ENCODE measurements at regions not wholly inside any gene's neighbourhood (a gene's known extent, or its start where the extent isn't known, plus 50 kb on each side); places are given as distances from the start of the nearest gene placed in this dataset.

DNA sequence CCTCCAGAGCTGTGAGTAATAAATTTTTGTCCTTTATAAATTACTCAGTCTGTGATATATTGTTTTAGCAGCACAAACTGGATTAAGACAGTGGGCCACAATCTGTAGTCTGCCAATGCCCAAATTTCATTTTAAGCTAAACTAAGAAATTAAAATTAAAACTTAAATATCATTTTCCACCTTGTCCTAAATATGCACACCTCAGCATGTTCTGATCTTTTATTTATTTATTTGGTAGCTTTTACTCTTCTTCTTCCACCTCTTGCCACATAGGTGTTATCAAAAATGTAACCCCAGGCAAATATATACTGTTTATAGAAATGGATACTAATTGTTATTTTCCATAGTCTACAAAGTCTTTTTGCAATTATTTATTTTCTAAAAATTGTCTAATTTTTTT is 1102.2 kb upstream of the COX7C start:
- H3K9me3 ChIP-seq (ENCODE audit: control insufficient read depth in 4 of 4, low read length in 3 of 4): no peaks in the 10 kb centered on the region
- H3K27me3 ChIP-seq (ENCODE audit: control insufficient read depth in 4 of 4, insufficient read depth in 4 of 4, low read length in 3 of 4): no peaks in the 10 kb centered on the region
- DNase-seq (ENCODE audit: low spot score): no peak
- H3K4me1 ChIP-seq (ENCODE audit: control insufficient read depth in 4 of 4, insufficient read depth in 4 of 4, low read length in 3 of 4): no peaks in the 10 kb centered on the region
- no peak overlapping the region for H3K9ac ChIP-seq (ENCODE audit: low read depth in 1 of 2, low read length in 2 of 2)
- no peak overlapping the region for H3K4me3 ChIP-seq (ENCODE audit: low read depth in 1 of 3, low read length in 3 of 3)
- H3K27ac ChIP-seq (ENCODE audit: low read depth in 1 of 2, low read length in 2 of 2): no peak overlapping the region
- TF ChIP-seq FOXA1 (IDR thresholded peaks at IDR 0.05) (no peak), FOXA2 (IDR thresholded peaks at IDR 0.05) (no peak), YY1 (IDR thresholded peaks at IDR 0.05) (no peak), RAD21 (IDR thresholded peaks at IDR 0.05) (no peak), JUND (IDR thresholded peaks at IDR 0.05) (no peak), EGR1 (IDR thresholded peaks at IDR 0.05; ENCODE audit: low read depth in 2 of 2) (no peak), SP1 (IDR thresholded peaks at IDR 0.05) (no peak), TAF1 (conservative IDR thresholded peaks at IDR 0.05) (no peak), HNF4A (conservative IDR thresholded peaks at IDR 0.05) (no peak), RXRA (IDR thresholded peaks at IDR 0.05) (no peak), HNF4G (IDR thresholded peaks at IDR 0.05) (no peak)
- TF ChIP-seq, protein P1, sequence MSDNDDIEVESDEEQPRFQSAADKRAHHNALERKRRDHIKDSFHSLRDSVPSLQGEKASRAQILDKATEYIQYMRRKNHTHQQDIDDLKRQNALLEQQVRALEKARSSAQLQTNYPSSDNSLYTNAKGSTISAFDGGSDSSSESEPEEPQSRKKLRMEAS (IDR thresholded peaks at IDR 0.05): no peak
- TF ChIP-seq, protein P2, sequence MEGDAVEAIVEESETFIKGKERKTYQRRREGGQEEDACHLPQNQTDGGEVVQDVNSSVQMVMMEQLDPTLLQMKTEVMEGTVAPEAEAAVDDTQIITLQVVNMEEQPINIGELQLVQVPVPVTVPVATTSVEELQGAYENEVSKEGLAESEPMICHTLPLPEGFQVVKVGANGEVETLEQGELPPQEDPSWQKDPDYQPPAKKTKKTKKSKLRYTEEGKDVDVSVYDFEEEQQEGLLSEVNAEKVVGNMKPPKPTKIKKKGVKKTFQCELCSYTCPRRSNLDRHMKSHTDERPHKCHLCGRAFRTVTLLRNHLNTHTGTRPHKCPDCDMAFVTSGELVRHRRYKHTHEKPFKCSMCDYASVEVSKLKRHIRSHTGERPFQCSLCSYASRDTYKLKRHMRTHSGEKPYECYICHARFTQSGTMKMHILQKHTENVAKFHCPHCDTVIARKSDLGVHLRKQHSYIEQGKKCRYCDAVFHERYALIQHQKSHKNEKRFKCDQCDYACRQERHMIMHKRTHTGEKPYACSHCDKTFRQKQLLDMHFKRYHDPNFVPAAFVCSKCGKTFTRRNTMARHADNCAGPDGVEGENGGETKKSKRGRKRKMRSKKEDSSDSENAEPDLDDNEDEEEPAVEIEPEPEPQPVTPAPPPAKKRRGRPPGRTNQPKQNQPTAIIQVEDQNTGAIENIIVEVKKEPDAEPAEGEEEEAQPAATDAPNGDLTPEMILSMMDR (IDR thresholded peaks at IDR 0.05; ENCODE audit: low read depth, low read length, missing input control): no peak
- TF ChIP-seq, protein P3, sequence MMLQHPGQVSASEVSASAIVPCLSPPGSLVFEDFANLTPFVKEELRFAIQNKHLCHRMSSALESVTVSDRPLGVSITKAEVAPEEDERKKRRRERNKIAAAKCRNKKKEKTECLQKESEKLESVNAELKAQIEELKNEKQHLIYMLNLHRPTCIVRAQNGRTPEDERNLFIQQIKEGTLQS (IDR thresholded peaks at IDR 0.05): no peak
- TF ChIP-seq, protein P4, sequence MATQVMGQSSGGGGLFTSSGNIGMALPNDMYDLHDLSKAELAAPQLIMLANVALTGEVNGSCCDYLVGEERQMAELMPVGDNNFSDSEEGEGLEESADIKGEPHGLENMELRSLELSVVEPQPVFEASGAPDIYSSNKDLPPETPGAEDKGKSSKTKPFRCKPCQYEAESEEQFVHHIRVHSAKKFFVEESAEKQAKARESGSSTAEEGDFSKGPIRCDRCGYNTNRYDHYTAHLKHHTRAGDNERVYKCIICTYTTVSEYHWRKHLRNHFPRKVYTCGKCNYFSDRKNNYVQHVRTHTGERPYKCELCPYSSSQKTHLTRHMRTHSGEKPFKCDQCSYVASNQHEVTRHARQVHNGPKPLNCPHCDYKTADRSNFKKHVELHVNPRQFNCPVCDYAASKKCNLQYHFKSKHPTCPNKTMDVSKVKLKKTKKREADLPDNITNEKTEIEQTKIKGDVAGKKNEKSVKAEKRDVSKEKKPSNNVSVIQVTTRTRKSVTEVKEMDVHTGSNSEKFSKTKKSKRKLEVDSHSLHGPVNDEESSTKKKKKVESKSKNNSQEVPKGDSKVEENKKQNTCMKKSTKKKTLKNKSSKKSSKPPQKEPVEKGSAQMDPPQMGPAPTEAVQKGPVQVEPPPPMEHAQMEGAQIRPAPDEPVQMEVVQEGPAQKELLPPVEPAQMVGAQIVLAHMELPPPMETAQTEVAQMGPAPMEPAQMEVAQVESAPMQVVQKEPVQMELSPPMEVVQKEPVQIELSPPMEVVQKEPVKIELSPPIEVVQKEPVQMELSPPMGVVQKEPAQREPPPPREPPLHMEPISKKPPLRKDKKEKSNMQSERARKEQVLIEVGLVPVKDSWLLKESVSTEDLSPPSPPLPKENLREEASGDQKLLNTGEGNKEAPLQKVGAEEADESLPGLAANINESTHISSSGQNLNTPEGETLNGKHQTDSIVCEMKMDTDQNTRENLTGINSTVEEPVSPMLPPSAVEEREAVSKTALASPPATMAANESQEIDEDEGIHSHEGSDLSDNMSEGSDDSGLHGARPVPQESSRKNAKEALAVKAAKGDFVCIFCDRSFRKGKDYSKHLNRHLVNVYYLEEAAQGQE (IDR thresholded peaks at IDR 0.05): no peak
- H3K36me3 ChIP-seq (ENCODE audit: control insufficient read depth in 4 of 4, insufficient read depth in 3 of 4, low read depth in 1 of 4, low read length in 3 of 4): no peaks in the 10 kb centered on the region

DNA sequence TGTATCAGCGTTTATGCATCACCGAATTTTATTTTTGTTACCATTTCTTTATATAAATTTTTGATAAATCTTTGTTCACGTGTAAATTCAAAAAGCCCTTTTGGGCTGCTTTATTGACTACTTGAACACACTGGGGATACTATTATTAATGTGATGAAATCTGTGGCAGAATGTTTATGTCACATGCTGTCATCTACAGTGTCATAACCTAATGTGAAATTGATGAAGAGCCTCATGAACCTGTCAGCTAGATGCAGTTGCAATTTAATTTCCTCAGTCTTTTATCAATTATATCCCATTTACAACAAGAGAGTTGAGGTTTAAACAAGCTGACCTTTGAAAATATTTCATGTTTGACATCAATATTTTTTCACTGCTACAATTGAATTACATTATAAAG is 1100.4 kb upstream of the COX7C start:
- Histone ChIP-seq H3K4me1 (ENCODE audit: control insufficient read depth in 4 of 4, insufficient read depth in 4 of 4, low read length in 3 of 4) (no peaks in the 10 kb centered on the region), H3K9me3 (ENCODE audit: control insufficient read depth in 4 of 4, low read length in 3 of 4) (no peaks in the 10 kb centered on the region), H3K27ac (ENCODE audit: low read depth in 1 of 2, low read length in 2 of 2) (no peak overlapping the region), H3K27me3 (ENCODE audit: control insufficient read depth in 4 of 4, insufficient read depth in 4 of 4, low read length in 3 of 4) (no peaks in the 10 kb centered on the region), H3K36me3 (ENCODE audit: control insufficient read depth in 4 of 4, insufficient read depth in 3 of 4, low read depth in 1 of 4, low read length in 3 of 4) (no peaks in the 10 kb centered on the region), H3K4me3 (ENCODE audit: low read depth in 1 of 3, low read length in 3 of 3) (no peak overlapping the region), H3K9ac (ENCODE audit: low read depth in 1 of 2, low read length in 2 of 2) (no peak overlapping the region)
- TF ChIP-seq GABPA (IDR thresholded peaks at IDR 0.05 in 1 of 2, conservative IDR thresholded peaks at IDR 0.05 in 1 of 2): no peak
- TF ChIP-seq, protein P3 (IDR thresholded peaks at IDR 0.05): no peak
- TF ChIP-seq FOXA1 (IDR thresholded peaks at IDR 0.05): no peak
- no peak for TF ChIP-seq HNF4G (IDR thresholded peaks at IDR 0.05)
- TF ChIP-seq HNF4A (conservative IDR thresholded peaks at IDR 0.05): no peak
- TF ChIP-seq, protein P5, sequence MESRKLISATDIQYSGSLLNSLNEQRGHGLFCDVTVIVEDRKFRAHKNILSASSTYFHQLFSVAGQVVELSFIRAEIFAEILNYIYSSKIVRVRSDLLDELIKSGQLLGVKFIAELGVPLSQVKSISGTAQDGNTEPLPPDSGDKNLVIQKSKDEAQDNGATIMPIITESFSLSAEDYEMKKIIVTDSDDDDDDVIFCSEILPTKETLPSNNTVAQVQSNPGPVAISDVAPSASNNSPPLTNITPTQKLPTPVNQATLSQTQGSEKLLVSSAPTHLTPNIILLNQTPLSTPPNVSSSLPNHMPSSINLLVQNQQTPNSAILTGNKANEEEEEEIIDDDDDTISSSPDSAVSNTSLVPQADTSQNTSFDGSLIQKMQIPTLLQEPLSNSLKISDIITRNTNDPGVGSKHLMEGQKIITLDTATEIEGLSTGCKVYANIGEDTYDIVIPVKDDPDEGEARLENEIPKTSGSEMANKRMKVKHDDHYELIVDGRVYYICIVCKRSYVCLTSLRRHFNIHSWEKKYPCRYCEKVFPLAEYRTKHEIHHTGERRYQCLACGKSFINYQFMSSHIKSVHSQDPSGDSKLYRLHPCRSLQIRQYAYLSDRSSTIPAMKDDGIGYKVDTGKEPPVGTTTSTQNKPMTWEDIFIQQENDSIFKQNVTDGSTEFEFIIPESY (IDR thresholded peaks at IDR 0.05): no peak
- WGBS: 85% methylated on average over 3 of the region's 3 CpGs
- DNase-seq (ENCODE audit: low spot score): no peak

Measured in liver (tissue), 8 donors.